Testis (tissue), 2 donors: ENCODE measurements at regions not wholly inside any gene's neighbourhood (a gene's known extent, or its start where the extent isn't known, plus 50 kb on each side); places are given as distances from the start of the nearest gene placed in this dataset.

Experiments
- DNase-seq: peaks from one replicate; pipeline ENCODE4 v3.0.0-alpha.2; 2019
- H3K27ac ChIP-seq, 2 donors: fragments of 200-600 bp; sonication (generic); one replicate each; pipeline ENCODE4 v1.5.1; 2019
- H3K27me3 ChIP-seq: fragments of 200-600 bp; sonication (generic); one replicate; pipeline ENCODE4 v1.5.1; 2019
- H3K36me3 ChIP-seq: fragments of 200-600 bp; sonication (generic); one replicate; pipeline ENCODE4 v1.5.1; 2017; ENCODE audit warnings: low read depth; ENCODE audit errors: missing control alignments
- H3K4me1 ChIP-seq: fragments of 200-600 bp; sonication (generic); one replicate; pipeline ENCODE4 v1.5.1; 2019
- H3K4me3 ChIP-seq, 2 donors: fragments of 200-600 bp; sonication (generic); one replicate each; pipeline ENCODE4 v1.5.1; 2017 to 2019
- H3K9me3 ChIP-seq: fragments of 200-600 bp; sonication (generic); one replicate; pipeline ENCODE4 v1.5.1; 2017
- CTCF ChIP-seq, 3 experiments: fragments of 450-650 bp in 2 of 3; fragments of 200-600 bp in 1 of 3; sonication (generic) in 1 of 3; IDR thresholded peaks; one replicate each; pipeline ENCODE4 v1.5.1; 2016 to 2019; ENCODE audit warnings: antibody characterized with exemption in 3 of 3, mild to moderate bottlenecking in 2 of 3, moderate library complexity in 1 of 3
- POLR2A ChIP-seq: fragments of 450-650 bp; IDR thresholded peaks from one replicate; pipeline ENCODE4 v1.6.1; 2017; ENCODE audit warnings: antibody characterized with exemption, mild to moderate bottlenecking, moderate library complexity
- WGBS, 2 donors: methylation state at CpG; one replicate each; pipeline ENCODE4 v1.1.5; 2018; 5-methylcytosine and 5-hydroxymethylcytosine counted together
- intact Hi-C: fragments of 100-400 bp; cut with DNase I; formaldehyde crosslinking; loops from one replicate; pipeline ENCODE4 v1.15.1; 2023; ENCODE audit warnings: low total_unique reads

GRCh38 chr5:52725065-52725746 lies 62.5 kb upstream of the ITGA1 start:
- TF ChIP-seq POLR2A (no peak), CTCF (IDR thresholded peaks at IDR 0.05) (no peak)
- no peaks in the 10 kb centered on the region for H3K27me3 ChIP-seq
- no peak overlapping the region for H3K4me3 ChIP-seq
- H3K27ac ChIP-seq = no peak overlapping the region
- no peaks in the 10 kb centered on the region for H3K36me3 ChIP-seq
- DNase-seq = no peak
- no peaks in the 10 kb centered on the region for H3K9me3 ChIP-seq
- peaks cover 8% of the 10 kb centered on the region for H3K4me1 ChIP-seq
- WGBS, 2 donors = 35% methylated on average over 6 of the region's 6 CpGs
- intact Hi-C loops = no loop called here

- H3K27ac ChIP-seq = no peak overlapping the region
- DNase-seq = no peak
- intact Hi-C loops = no loop called here
- no peak overlapping the region for H3K4me3 ChIP-seq
- TF ChIP-seq POLR2A (no peak), CTCF (IDR thresholded peaks at IDR 0.05) (no peak)
- no peaks in the 10 kb centered on the region for H3K36me3 ChIP-seq
- H3K9me3 ChIP-seq = no peaks in the 10 kb centered on the region
- H3K4me1 ChIP-seq = peaks cover 8% of the 10 kb centered on the region
- 23 to 42% methylated on average over 3 of the region's 3 CpGs for WGBS, 2 donors
- H3K27me3 ChIP-seq = no peaks in the 10 kb centered on the region
Observed at GRCh38 chr5:52725808-52726207, 61.9 kb upstream of the ITGA1 start.

- no peaks in the 10 kb centered on the region for H3K36me3 ChIP-seq
- TF ChIP-seq POLR2A (no peak), CTCF (IDR thresholded peaks at IDR 0.05) (no peak)
- no peak for DNase-seq
- no peak overlapping the region for H3K4me3 ChIP-seq
- no peaks in the 10 kb centered on the region for H3K9me3 ChIP-seq
- intact Hi-C loops = no loop called here
- H3K27ac ChIP-seq = no peak overlapping the region
- H3K4me1 ChIP-seq = peaks cover 8% of the 10 kb centered on the region
- no peaks in the 10 kb centered on the region for H3K27me3 ChIP-seq
Observed at GRCh38 chr5:52727020-52727419, 60.7 kb upstream of the ITGA1 start.

GRCh38 chr5:52727576-52727975 lies 60.1 kb upstream of the ITGA1 start:
- Histone ChIP-seq H3K27ac (no peak overlapping the region), H3K4me1 (peaks cover 8% of the 10 kb centered on the region), H3K36me3 (no peaks in the 10 kb centered on the region), H3K4me3 (no peak overlapping the region), H3K9me3 (no peaks in the 10 kb centered on the region), H3K27me3 (no peaks in the 10 kb centered on the region)
- intact Hi-C loops = no loop called here
- DNase-seq = no peak
- TF ChIP-seq POLR2A (no peak), CTCF (IDR thresholded peaks at IDR 0.05) (no peak)
- 53 to 61% methylated on average over 6 of the region's 6 CpGs for WGBS, 2 donors

- intact Hi-C loops = no loop called here
- no peaks in the 10 kb centered on the region for H3K36me3 ChIP-seq
- H3K4me3 ChIP-seq = no peak overlapping the region
- DNase-seq = no peak
- H3K9me3 ChIP-seq = no peaks in the 10 kb centered on the region
- TF ChIP-seq POLR2A = no peak
- TF ChIP-seq CTCF (IDR thresholded peaks at IDR 0.05) = no peak
- no peaks in the 10 kb centered on the region for H3K27me3 ChIP-seq
- no peak overlapping the region for H3K27ac ChIP-seq
- WGBS, 2 donors = 88 to 90% methylated on average over 3 of the region's 3 CpGs
- peaks cover 8% of the 10 kb centered on the region for H3K4me1 ChIP-seq
Observed at GRCh38 chr5:52728224-52728623, 59.5 kb upstream of the ITGA1 start.
